Iris pigment epithelial cell (primary cell): ENCODE measurements at regions not wholly inside any gene's neighbourhood (a gene's known extent, or its start where the extent isn't known, plus 50 kb on each side); places are given as distances from the start of the nearest gene placed in this dataset.
"Not testable (repeated sequence)": the region's sequence is repeated elsewhere in the genome, so short reads cannot be mapped to it uniquely, and the experiment has no call there.

Experiments used
- DNase-seq: peaks from one replicate; pipeline ENCODE4 v3.0.0-alpha.2; 2011; ENCODE audit warnings: low read depth

- no peak for DNase-seq
Measured at GRCh38 chr4:101670370-101670769, 120.2 kb upstream of the BANK1 start.

GRCh38 chr4:101669832-101670188 is 120.7 kb upstream of the BANK1 start:
- no peak for DNase-seq

GRCh38 chr4:101669138-101669831 is 121.2 kb upstream of the BANK1 start:
- DNase-seq = no peak

GRCh38 chr4:101667348-101667747 is 123.2 kb upstream of the BANK1 start:
- DNase-seq = peak; percentile 11

GRCh38 chr4:101660607-101661006 is 129.9 kb upstream of the BANK1 start:
- DNase-seq = no peak

- no peak for DNase-seq
Measured at GRCh38 chr4:101655857-101656256, 134.7 kb upstream of the BANK1 start.

GRCh38 chr4:101655005-101655404 is 135.5 kb upstream of the BANK1 start:
- DNase-seq = no peak

GRCh38 chr4:101651778-101652177 is 138.8 kb upstream of the BANK1 start:
- no peak for DNase-seq

- peak; percentile 8 for DNase-seq
Measured at GRCh38 chr4:101649790-101650515, 140.6 kb upstream of the BANK1 start.

- no peak for DNase-seq
Measured at GRCh38 chr4:101647710-101648034, 142.9 kb upstream of the BANK1 start.

- DNase-seq = no peak
Measured at GRCh38 chr4:101644516-101644915, 146.0 kb upstream of the BANK1 start.

GRCh38 chr4:101643186-101643837 is 147.2 kb upstream of the BANK1 start:
- DNase-seq = no peak

GRCh38 chr4:101632766-101633165 is 157.8 kb upstream of the BANK1 start:
- DNase-seq = not testable (repeated sequence)

GRCh38 chr4:101630319-101630986 is 160.1 kb upstream of the BANK1 start:
- no peak for DNase-seq

- DNase-seq = peak; percentile 76
Measured at GRCh38 chr4:101621120-101621519, 169.4 kb upstream of the BANK1 start.

- DNase-seq = no peak
Measured at GRCh38 chr4:101615652-101616051, 174.9 kb upstream of the BANK1 start.

GRCh38 chr4:101606989-101607388 is 183.5 kb upstream of the BANK1 start:
- not testable (repeated sequence) for DNase-seq

GRCh38 chr4:101604976-101605375 is 185.6 kb upstream of the BANK1 start:
- peak; percentile 35 for DNase-seq

GRCh38 chr4:101600287-101600686 is 190.2 kb upstream of the BANK1 start:
- peak; percentile 35 for DNase-seq

GRCh38 chr4:101599620-101600019 is 190.9 kb upstream of the BANK1 start:
- peak; percentile 82 for DNase-seq

GRCh38 chr4:101596781-101597552 is 193.6 kb upstream of the BANK1 start:
- no peak for DNase-seq

- DNase-seq = no peak
Measured at GRCh38 chr4:101594588-101594987, 195.9 kb upstream of the BANK1 start.
